ENCODE measurements at regions not wholly inside any gene's neighbourhood (a gene's known extent, or its start where the extent isn't known, plus 50 kb on each side); places are given as distances from the start of the nearest gene placed in this dataset.

DNA sequence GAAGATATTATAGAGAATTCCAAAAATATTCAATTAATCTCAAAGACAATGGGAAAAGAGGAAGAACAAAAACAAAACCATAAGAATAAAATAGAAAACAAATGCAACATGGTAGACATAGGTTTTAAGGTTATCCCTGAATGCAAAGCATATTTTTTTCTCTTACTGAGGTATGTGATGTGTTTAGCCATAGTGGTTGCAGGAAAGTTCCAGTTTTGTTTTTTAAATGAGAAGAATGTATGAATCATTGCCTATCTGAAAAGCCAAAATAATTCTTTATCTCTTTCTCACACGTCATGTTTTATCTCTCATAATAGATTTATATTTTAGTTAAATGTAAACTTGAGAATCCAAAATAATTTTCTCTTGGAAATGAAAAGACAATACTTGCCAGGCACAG, 2591.7 kb upstream of the PCDH20 start:
- no peak overlapping the region for H4K5ac ChIP-seq (ENCODE audit: insufficient read length, low read depth, low read length)
- H2AK5ac ChIP-seq (ENCODE audit: insufficient read length, low read length): no peak overlapping the region
- no peak overlapping the region for H2AFZ ChIP-seq (ENCODE audit: low read length)

More for the DNA sequence above, 2591.7 kb upstream of the PCDH20 start:
- Histone ChIP-seq H3K9ac (ENCODE audit: extremely low read depth, insufficient read length, low read length) (no peak overlapping the region), H2BK12ac (ENCODE audit: insufficient read length, low read depth, low read length) (no peak overlapping the region), H3K79me1 (ENCODE audit: insufficient read depth, low read depth, low read length, poor library complexity, severe bottlenecking) (no peaks in the 10 kb centered on the region), H3K9me3 (ENCODE audit: control insufficient read depth, low read depth, low read length) (no peaks in the 10 kb centered on the region), H4K20me1 (ENCODE audit: control insufficient read depth, insufficient read depth, insufficient read length) (no peaks in the 10 kb centered on the region), H3K23ac (ENCODE audit: insufficient read length, low read depth, low read length) (no peak overlapping the region), H3K4me1 (ENCODE audit: insufficient read depth, low read length) (no peaks in the 10 kb centered on the region), H4K8ac (replicated peaks; ENCODE audit: insufficient read length, low read depth, low read length) (no peak overlapping the region), H2BK15ac (ENCODE audit: low read depth, low read length) (no peak overlapping the region), H3K27me3 (ENCODE audit: insufficient read depth, low read length) (no peaks in the 10 kb centered on the region), H2BK5ac (ENCODE audit: insufficient read length, low read length) (no peak overlapping the region), H3K4ac (ENCODE audit: low read depth, low read length) (no peak overlapping the region), H2BK20ac (ENCODE audit: low read depth, low read length, poor library complexity, severe bottlenecking) (no peak overlapping the region), H3T11ph (ENCODE audit: low read length) (no peak overlapping the region), H3K18ac (ENCODE audit: insufficient read length, low read depth, low read length) (no peak overlapping the region), H3K14ac (ENCODE audit: insufficient read depth, low read length) (no peak overlapping the region), H3K79me2 (ENCODE audit: insufficient read depth, low read length) (no peaks in the 10 kb centered on the region), H2BK120ac (ENCODE audit: low read depth, low read length, poor library complexity, severe bottlenecking) (no peak overlapping the region), H4K91ac (ENCODE audit: insufficient read length, low read depth, low read length) (no peak overlapping the region), H3K27ac (ENCODE audit: insufficient read length, low read depth, low read length) (no peak overlapping the region), H3K23me2 (ENCODE audit: insufficient read length, low read depth, low read length, poor library complexity, severe bottlenecking) (no peaks in the 10 kb centered on the region), H3K4me2 (ENCODE audit: insufficient read depth, insufficient read length, low read length) (no peak overlapping the region), H3K56ac (ENCODE audit: insufficient read length, low read depth, low read length) (no peak overlapping the region)
- H3K9me3 Mint-ChIP-seq: no peaks in the 10 kb centered on the region
- H3K4me1 Mint-ChIP-seq: no peaks in the 10 kb centered on the region
- no CpG with 5 or more reads among the region's 1 CpG for WGBS (ENCODE audit: extremely low coverage, insufficient read length, low lambda C conversion rate)
- no peaks in the 10 kb centered on the region for H3K36me3 Mint-ChIP-seq (ENCODE audit: insufficient read depth in 1 of 3, low read depth in 3 of 3)
- TF ChIP-seq, protein P1, sequence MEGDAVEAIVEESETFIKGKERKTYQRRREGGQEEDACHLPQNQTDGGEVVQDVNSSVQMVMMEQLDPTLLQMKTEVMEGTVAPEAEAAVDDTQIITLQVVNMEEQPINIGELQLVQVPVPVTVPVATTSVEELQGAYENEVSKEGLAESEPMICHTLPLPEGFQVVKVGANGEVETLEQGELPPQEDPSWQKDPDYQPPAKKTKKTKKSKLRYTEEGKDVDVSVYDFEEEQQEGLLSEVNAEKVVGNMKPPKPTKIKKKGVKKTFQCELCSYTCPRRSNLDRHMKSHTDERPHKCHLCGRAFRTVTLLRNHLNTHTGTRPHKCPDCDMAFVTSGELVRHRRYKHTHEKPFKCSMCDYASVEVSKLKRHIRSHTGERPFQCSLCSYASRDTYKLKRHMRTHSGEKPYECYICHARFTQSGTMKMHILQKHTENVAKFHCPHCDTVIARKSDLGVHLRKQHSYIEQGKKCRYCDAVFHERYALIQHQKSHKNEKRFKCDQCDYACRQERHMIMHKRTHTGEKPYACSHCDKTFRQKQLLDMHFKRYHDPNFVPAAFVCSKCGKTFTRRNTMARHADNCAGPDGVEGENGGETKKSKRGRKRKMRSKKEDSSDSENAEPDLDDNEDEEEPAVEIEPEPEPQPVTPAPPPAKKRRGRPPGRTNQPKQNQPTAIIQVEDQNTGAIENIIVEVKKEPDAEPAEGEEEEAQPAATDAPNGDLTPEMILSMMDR (conservative IDR thresholded peaks at IDR 0.05): no peak
- no peak for DNase-seq
- H3K27me3 Mint-ChIP-seq (ENCODE audit: low read depth): no peaks in the 10 kb centered on the region
- no peak overlapping the region for H3K27ac Mint-ChIP-seq
- no peak overlapping the region for H3K4me3 Mint-ChIP-seq
